HUES48 (cell line): ENCODE measurements at regions not wholly inside any gene's neighbourhood (a gene's known extent, or its start where the extent isn't known, plus 50 kb on each side); places are given as distances from the start of the nearest gene placed in this dataset.

Source experiments
- H3K27ac ChIP-seq: one replicate; pipeline ENCODE4 v1.7.0; 2013; ENCODE audit warnings: low read depth, low read length, inconsistent platforms
- H3K27me3 ChIP-seq: 2 replicates; pipeline ENCODE4 v1.6.1; 2013; ENCODE audit warnings: mild to moderate bottlenecking, low read length; ENCODE audit not compliant: control insufficient read depth, insufficient read depth
- H3K36me3 ChIP-seq: 2 replicates; pipeline ENCODE4 v1.6.1; 2013; ENCODE audit warnings: low read length; ENCODE audit not compliant: control insufficient read depth, insufficient read depth
- H3K4me1 ChIP-seq: 2 replicates; pipeline ENCODE4 v1.6.1; 2013; ENCODE audit warnings: mild to moderate bottlenecking, low read length; ENCODE audit not compliant: control insufficient read depth, insufficient read depth
- H3K4me3 ChIP-seq: 2 replicates; pipeline ENCODE4 v1.5.1; 2013; ENCODE audit warnings: mild to moderate bottlenecking, low read depth, low read length
- H3K9ac ChIP-seq: 2 replicates; pipeline ENCODE4 v1.6.1; 2013; ENCODE audit warnings: mild to moderate bottlenecking, low read depth, low read length, moderate library complexity
- H3K9me3 ChIP-seq: 2 replicates; pipeline ENCODE4 v1.6.1; 2013; ENCODE audit warnings: low read length; ENCODE audit not compliant: control insufficient read depth, insufficient read depth

- Histone ChIP-seq H3K4me3 (no peak overlapping the region), H3K27ac (no peak overlapping the region), H3K9ac (no peak overlapping the region), H3K4me1 (peaks cover 12% of the 10 kb centered on the region), H3K9me3 (no peaks in the 10 kb centered on the region), H3K36me3 (no peaks in the 10 kb centered on the region), H3K27me3 (no peaks in the 10 kb centered on the region)
These were observed 193.5 kb upstream of the FAT1 start for GRCh38 chr4:186917136-186917535.

- Histone ChIP-seq H3K36me3 (no peaks in the 10 kb centered on the region), H3K27me3 (no peaks in the 10 kb centered on the region), H3K4me1 (peaks cover 12% of the 10 kb centered on the region), H3K27ac (no peak overlapping the region), H3K4me3 (no peak overlapping the region), H3K9ac (no peak overlapping the region), H3K9me3 (no peaks in the 10 kb centered on the region)
These were observed 194.8 kb upstream of the FAT1 start for GRCh38 chr4:186918466-186918865.

DNA sequence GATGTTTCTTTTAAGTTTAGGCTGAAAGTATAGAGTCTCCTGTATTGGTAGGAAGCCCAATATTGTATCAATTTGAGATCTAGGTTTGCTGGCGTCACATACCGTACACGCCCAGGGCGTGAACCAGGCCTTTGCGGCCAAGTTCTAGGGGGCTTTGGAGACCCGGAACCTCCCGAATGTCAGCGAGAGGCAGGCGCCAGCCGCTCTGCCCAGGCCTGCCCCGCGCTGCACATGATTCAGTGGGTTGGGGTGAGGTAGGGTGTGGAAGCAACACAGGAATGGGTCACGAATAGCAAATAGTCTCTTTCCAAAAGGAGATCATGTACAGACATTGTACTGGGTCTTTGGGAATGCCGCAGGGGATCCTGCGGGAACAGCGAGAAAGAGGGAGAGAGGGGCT is 195.7 kb upstream of the FAT1 start:
- Histone ChIP-seq H3K27me3 (no peaks in the 10 kb centered on the region), H3K4me1 (peaks cover 12% of the 10 kb centered on the region), H3K36me3 (no peaks in the 10 kb centered on the region), H3K9me3 (no peaks in the 10 kb centered on the region), H3K9ac (no peak overlapping the region), H3K4me3 (no peak overlapping the region), H3K27ac (no peak overlapping the region)

DNA sequence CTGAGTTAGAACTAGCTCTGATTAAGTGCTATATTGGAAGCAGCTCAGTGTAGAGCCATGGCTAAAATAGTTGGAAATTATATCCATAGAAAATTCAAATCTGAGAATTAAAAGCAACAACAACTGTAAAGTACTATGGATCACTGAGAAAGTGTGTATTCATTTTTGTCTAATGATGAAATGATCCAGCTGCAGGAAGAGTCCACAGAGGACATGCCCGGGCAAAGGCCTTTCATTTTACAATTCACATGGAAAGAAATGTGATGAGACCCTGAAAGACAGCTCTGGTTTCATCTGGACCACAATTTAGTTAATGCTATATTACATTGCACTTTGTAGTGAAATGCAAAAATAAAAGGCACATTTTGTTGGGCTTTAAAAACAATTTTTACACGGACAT is 196.8 kb upstream of the FAT1 start:
- no peaks in the 10 kb centered on the region for H3K36me3 ChIP-seq
- H3K4me1 ChIP-seq, result peaks cover 6% of the 10 kb centered on the region
- H3K27ac ChIP-seq, result no peak overlapping the region
- H3K9ac ChIP-seq, result 0 out of 2 replicates have a peak overlapping the region, but pooled peaks have one; percentile 5
- H3K27me3 ChIP-seq, result no peaks in the 10 kb centered on the region
- H3K9me3 ChIP-seq, result no peaks in the 10 kb centered on the region
- no peak overlapping the region for H3K4me3 ChIP-seq

GRCh38 chr4:186920992-186921391 is 197.3 kb upstream of the FAT1 start:
- no peaks in the 10 kb centered on the region for H3K27me3 ChIP-seq
- no peak overlapping the region for H3K4me3 ChIP-seq
- no peaks in the 10 kb centered on the region for H3K36me3 ChIP-seq
- peaks cover under 1% of the 10 kb centered on the region; the same call in 1 of the 2 replicates for H3K4me1 ChIP-seq
- H3K27ac ChIP-seq, result no peak overlapping the region
- no peaks in the 10 kb centered on the region for H3K9me3 ChIP-seq
- no peak overlapping the region for H3K9ac ChIP-seq

DNA sequence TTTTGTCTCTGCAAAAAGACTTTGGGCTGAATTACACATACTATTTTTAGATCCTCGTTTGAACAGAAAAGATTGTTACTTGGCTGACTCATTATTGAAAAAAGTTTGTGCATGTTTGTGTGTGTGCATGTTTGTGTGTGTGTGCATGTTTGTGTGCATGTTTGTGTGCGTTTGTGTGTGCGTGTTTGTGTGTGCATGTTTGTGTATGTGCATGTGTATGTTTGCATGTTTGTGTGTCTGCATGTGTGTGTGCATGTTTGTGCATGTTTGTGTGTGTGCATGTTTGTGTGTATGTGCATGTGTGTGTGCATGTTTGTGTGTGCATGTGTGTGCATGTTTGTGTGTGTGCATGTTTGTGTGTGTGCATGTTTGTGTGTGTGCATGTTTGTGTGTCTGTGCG is 201.1 kb upstream of the FAT1 start:
- Histone ChIP-seq H3K9ac (no peak overlapping the region), H3K27ac (no peak overlapping the region), H3K27me3 (no peaks in the 10 kb centered on the region), H3K4me3 (no peak overlapping the region), H3K4me1 (no peaks in the 10 kb centered on the region; the same call in 1 of the 2 replicates), H3K36me3 (no peaks in the 10 kb centered on the region), H3K9me3 (no peaks in the 10 kb centered on the region)

DNA sequence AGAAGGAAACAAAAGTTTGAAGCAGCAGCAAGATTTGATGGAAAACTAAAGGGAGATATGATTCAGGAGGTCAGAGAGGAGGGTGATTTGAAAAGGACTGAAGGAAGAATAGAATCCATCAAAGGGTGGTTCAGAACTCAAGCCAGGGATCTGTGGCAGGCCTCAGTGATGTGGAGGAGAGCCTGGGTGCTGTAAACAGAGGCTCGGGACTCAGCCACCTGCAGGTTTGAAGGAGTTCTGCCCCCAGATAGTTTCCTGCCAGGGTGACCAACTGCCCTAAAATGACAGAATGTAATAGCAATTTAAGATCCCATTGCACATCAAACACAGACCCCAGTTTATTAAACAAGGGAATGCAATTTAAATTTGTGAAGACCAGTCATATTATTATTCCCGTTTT is 204.0 kb upstream of the FAT1 start:
- Histone ChIP-seq H3K36me3 (no peaks in the 10 kb centered on the region), H3K27me3 (no peaks in the 10 kb centered on the region), H3K27ac (no peak overlapping the region)

DNA sequence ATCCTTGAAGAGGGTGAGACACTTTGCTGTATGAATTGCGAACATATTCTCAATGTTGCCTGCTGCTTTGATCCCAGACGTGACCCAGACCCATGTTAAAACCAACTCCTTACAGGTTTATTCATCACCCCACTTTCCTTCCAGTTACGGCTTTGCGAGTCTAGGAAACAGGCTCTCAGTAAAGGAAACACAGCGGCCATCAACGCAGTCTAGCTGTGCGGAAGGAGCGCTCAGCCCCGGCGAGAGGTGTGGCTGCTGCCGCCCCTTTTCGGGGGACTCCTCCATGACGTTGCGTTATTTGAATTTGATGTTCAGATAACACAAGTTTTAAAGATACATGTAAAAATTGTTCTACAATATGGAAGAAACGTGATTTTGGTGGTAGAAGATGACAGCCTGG is 206.4 kb upstream of the FAT1 start:
- Histone ChIP-seq H3K27ac (no peak overlapping the region), H3K9me3 (no peaks in the 10 kb centered on the region), H3K4me1 (no peaks in the 10 kb centered on the region; the same call in 1 of the 2 replicates), H3K27me3 (no peaks in the 10 kb centered on the region), H3K36me3 (no peaks in the 10 kb centered on the region), H3K9ac (no peak overlapping the region), H3K4me3 (no peak overlapping the region)

More for the DNA sequence above, 204.0 kb upstream of the FAT1 start:
- H3K9ac ChIP-seq, result no peak overlapping the region
- no peaks in the 10 kb centered on the region; the same call in 1 of the 2 replicates for H3K4me1 ChIP-seq
- no peaks in the 10 kb centered on the region for H3K9me3 ChIP-seq
- no peak overlapping the region for H3K4me3 ChIP-seq

DNA sequence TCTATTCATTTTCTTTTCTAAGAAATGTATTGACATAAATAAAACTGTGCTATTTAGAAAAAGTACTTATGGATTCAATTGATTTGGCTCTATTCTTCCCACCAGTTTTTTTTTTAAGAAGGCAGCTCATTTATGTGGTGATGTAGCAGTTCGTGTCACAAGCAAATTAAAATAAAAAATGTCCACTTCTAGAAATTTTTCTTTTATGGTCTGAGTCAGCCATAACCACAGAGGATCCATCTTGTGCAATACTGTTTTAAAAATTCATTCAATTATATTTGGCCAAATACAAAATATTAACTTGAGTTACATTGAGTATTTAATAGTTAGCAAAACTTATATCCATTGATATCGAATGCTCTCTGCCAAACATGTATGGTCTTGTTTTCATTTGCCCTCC is 207.9 kb upstream of the FAT1 start:
- H3K27me3 ChIP-seq, result no peaks in the 10 kb centered on the region

DNA sequence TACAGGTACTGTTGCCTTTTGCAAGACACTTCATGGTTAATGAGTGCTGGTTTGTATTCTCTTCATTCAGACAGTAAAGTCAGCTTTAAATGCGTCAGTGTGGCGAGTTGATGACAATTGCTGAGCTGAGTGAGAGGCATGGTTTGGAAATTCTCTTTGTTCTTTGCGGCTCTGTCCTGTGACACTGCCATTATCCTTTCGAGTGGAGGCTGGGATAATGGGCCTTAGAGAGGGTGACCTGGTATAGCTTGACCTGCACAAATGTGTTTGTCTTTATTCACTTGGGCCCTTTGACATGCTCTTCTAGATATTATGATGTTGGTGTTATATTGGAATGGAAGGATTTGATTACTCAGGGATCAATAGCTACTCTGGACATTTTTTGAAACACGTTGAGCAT is 208.5 kb upstream of the FAT1 start:
- H3K9me3 ChIP-seq, result no peaks in the 10 kb centered on the region
- H3K27ac ChIP-seq, result no peak overlapping the region
- no peak overlapping the region for H3K4me3 ChIP-seq
- no peak overlapping the region for H3K9ac ChIP-seq
- H3K36me3 ChIP-seq, result no peaks in the 10 kb centered on the region
- no peaks in the 10 kb centered on the region; the same call in 1 of the 2 replicates for H3K4me1 ChIP-seq
- H3K27me3 ChIP-seq, result no peaks in the 10 kb centered on the region

More for the DNA sequence above, 207.9 kb upstream of the FAT1 start:
- Histone ChIP-seq H3K27ac (no peak overlapping the region), H3K9me3 (no peaks in the 10 kb centered on the region), H3K4me1 (no peaks in the 10 kb centered on the region; the same call in 1 of the 2 replicates), H3K9ac (no peak overlapping the region), H3K36me3 (no peaks in the 10 kb centered on the region), H3K4me3 (no peak overlapping the region)

GRCh38 chr4:186932631-186933187 is 209.1 kb upstream of the FAT1 start:
- H3K27ac ChIP-seq, result no peak overlapping the region
- H3K4me3 ChIP-seq, result no peak overlapping the region
- H3K36me3 ChIP-seq, result no peaks in the 10 kb centered on the region
- H3K9me3 ChIP-seq, result no peaks in the 10 kb centered on the region
- H3K9ac ChIP-seq, result no peak overlapping the region
- H3K27me3 ChIP-seq, result no peaks in the 10 kb centered on the region
- no peaks in the 10 kb centered on the region; the same call in 1 of the 2 replicates for H3K4me1 ChIP-seq
